ENCODE measurements at regions not wholly inside any gene's neighbourhood (a gene's known extent, or its start where the extent isn't known, plus 50 kb on each side); places are given as distances from the start of the nearest gene placed in this dataset.

GRCh38 chr13:64029343-64030093 is 2613.9 kb upstream of the PCDH20 start:
- TF ChIP-seq CTCF (IDR thresholded peaks at IDR 0.05) (no peak), POLR2AphosphoS5 (IDR thresholded peaks at IDR 0.05) (no peak), EP300 (IDR thresholded peaks at IDR 0.05) (no peak), POLR2A (IDR thresholded peaks at IDR 0.05; ENCODE audit: low read depth) (no peak)

Data from esophagus muscularis mucosa (tissue), 4 donors.